ENCODE measurements at regions not wholly inside any gene's neighbourhood (a gene's known extent, or its start where the extent isn't known, plus 50 kb on each side); places are given as distances from the start of the nearest gene placed in this dataset.

- TF ChIP-seq CTCF (IDR thresholded peaks at IDR 0.05; ENCODE audit: poor library complexity) = no peak
- TF ChIP-seq EZH2 (IDR thresholded peaks at IDR 0.05; ENCODE audit: borderline replicate concordance) = no peak
These were observed 404.5 kb upstream of the ADAMTS5 start for GRCh38 chr21:27371115-27371974.
